NOMO-1 treated with DMSO at 0.1 percent for 48 hours (cell line): ENCODE measurements at regions not wholly inside any gene's neighbourhood (a gene's known extent, or its start where the extent isn't known, plus 50 kb on each side); places are given as distances from the start of the nearest gene placed in this dataset.
"Not testable (repeated sequence)": the region's sequence is repeated elsewhere in the genome, so short reads cannot be mapped to it uniquely, and the experiment has no call there.

ENCODE experiments used
- DNase-seq: peaks from one replicate; lab custom pipeline; 2025; ENCODE audit not compliant: unreplicated experiment; lab: John Stamatoyannopoulos, UW

- no peak for DNase-seq
These were observed 100.7 kb upstream of the LMCD1 start for GRCh38 chr3:8400911-8401310.

- DNase-seq, result no peak
These were observed 97.6 kb upstream of the LMCD1 start for GRCh38 chr3:8403996-8404395.

- DNase-seq, result no peak
These were observed 96.5 kb upstream of the LMCD1 start for GRCh38 chr3:8405144-8405543.

GRCh38 chr3:8406479-8406878, 95.1 kb upstream of the LMCD1 start:
- no peak for DNase-seq

GRCh38 chr3:8413337-8413926, 88.2 kb upstream of the LMCD1 start:
- no peak for DNase-seq

- DNase-seq, result no peak
These were observed 84.7 kb upstream of the LMCD1 start for GRCh38 chr3:8416965-8417364.

- no peak for DNase-seq
These were observed 81.0 kb upstream of the LMCD1 start for GRCh38 chr3:8420612-8421011.

GRCh38 chr3:8421267-8421666, 80.4 kb upstream of the LMCD1 start:
- no peak for DNase-seq

- no peak for DNase-seq
These were observed 79.9 kb upstream of the LMCD1 start for GRCh38 chr3:8421711-8422110.

GRCh38 chr3:8423307-8423706, 78.3 kb upstream of the LMCD1 start:
- no peak for DNase-seq

GRCh38 chr3:8424281-8424680, 77.3 kb upstream of the LMCD1 start:
- no peak for DNase-seq

GRCh38 chr3:8436661-8437287, 64.8 kb upstream of the LMCD1 start:
- no peak for DNase-seq

- DNase-seq, result no peak
These were observed 63.0 kb upstream of the LMCD1 start for GRCh38 chr3:8438507-8439079.

GRCh38 chr3:8440142-8440541, 61.5 kb upstream of the LMCD1 start:
- DNase-seq, result not testable (repeated sequence)

GRCh38 chr3:8441969-8442559, 59.6 kb upstream of the LMCD1 start:
- DNase-seq, result no peak

- DNase-seq, result no peak
These were observed 58.5 kb upstream of the LMCD1 start for GRCh38 chr3:8442993-8443650.

- DNase-seq, result no peak
These were observed 57.5 kb upstream of the LMCD1 start for GRCh38 chr3:8443829-8444791.

GRCh38 chr3:8444883-8445282, 56.7 kb upstream of the LMCD1 start:
- no peak for DNase-seq

GRCh38 chr3:8445861-8446260, 55.8 kb upstream of the LMCD1 start:
- DNase-seq, result no peak

GRCh38 chr3:8446845-8447244, 54.8 kb upstream of the LMCD1 start:
- DNase-seq, result no peak

- DNase-seq, result no peak
These were observed 51.0 kb upstream of the LMCD1 start for GRCh38 chr3:8450618-8451017.
